HG03575 (cell line): ENCODE measurements at regions not wholly inside any gene's neighbourhood (a gene's known extent, or its start where the extent isn't known, plus 50 kb on each side); places are given as distances from the start of the nearest gene placed in this dataset.
"Not testable (repeated sequence)": the region's sequence is repeated elsewhere in the genome, so short reads cannot be mapped to it uniquely, and the experiment has no call there.

Experiments used
- ATAC-seq: cut with Tn5 transposase; IDR thresholded peaks from one replicate; pipeline ENCODE4 v1.9.1; 2021; ENCODE audit not compliant: unreplicated experiment, insufficient number of reproducible peaks, low FRiP score; ENCODE audit errors: extremely low read depth

GRCh38 chr10:64369885-64370773 is 848.9 kb downstream of the REEP3 start:
- ATAC-seq: no peak

- ATAC-seq: no peak
These were observed 853.1 kb downstream of the REEP3 start for GRCh38 chr10:64374346-64374745.

- no peak for ATAC-seq
These were observed 855.0 kb downstream of the REEP3 start for GRCh38 chr10:64376167-64376566.

GRCh38 chr10:64379898-64380297 is 858.7 kb downstream of the REEP3 start:
- no peak for ATAC-seq

DNA sequence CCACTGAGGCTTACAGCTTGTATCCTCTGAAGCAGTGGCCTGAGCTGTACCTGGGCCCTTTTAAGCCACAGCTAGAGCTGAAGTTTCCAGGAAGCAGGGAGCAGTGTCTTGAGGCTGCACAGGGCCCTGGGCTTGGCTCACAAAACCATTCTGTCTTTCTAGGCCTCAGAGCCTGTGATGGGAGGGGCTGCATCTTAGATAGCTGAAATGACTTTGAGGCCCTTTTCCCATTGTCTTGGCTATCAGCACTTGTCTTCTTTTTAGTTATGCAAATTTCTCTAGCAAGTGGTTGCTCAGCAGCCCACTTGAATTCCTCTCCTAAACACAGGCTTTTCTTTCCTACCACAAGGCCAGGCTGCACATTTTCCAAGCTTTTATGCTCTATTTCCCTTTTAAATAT is 864.2 kb downstream of the REEP3 start:
- no peak for ATAC-seq

DNA sequence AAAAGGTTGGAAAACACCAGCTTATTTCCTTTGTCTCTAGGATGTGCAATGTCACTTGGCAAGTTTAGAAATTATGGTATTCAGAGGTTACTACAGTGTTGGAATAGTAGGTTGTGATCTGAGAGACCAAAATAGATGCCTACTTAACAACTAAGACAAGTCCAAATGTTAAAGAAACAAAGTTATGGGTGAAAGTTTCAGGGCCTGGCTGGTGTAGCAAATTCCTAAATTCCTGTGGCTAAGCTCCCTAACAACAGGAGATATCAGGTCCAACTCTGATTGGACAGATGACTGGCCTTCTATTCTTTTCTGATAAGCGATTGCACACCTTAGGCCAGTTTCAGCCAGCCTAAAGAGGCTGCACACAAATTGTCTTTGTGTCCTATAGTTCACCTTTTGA is 873.5 kb downstream of the REEP3 start:
- no peak for ATAC-seq

DNA sequence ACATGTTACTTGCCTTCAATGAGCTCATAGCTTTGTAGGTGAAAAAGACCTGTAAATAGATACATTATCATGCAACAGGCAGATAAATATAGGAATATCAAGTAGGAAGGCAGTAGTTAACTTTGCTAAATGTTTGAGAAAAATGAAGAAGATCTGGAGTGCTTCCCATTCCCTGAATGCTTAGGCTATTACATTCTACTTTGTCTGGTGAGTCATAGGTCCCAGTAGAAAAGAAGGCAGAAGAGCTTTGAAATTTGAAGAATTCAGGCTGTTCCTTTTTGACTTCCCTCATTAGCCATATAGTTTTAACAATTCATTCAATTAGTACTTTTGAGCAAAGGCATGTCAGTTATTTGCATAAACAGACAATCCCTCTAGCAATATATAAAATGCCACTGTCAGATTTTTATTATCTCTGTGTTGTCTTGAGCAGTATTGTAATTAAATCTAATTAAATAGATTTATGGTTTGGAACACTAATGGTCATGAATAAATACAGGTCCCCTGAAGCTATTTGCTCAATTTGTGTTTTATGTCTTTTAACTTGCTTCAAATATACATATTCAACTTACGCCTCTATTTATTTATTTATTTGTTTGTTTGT is 875.0 kb downstream of the REEP3 start:
- no peak for ATAC-seq

DNA sequence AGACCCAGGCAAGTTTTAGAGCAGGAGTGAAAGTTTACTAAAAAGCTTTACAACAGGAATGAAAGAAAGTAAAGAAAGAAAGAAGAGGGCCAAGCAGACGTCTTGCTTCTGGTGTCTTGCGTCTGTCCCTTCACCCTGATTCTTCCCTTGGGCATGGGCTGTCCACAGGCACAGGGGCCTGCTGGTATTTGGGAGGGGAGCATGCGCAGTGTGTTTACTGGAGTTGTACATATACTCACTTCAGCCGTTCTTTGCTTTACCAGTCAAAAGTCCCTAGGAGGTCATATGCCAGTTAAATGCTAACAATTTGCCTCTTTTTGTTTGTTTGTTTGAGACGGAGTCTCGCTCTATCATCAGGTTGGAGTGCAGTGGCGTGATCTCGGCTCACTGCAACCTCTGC is 875.9 kb downstream of the REEP3 start:
- no peak for ATAC-seq

DNA sequence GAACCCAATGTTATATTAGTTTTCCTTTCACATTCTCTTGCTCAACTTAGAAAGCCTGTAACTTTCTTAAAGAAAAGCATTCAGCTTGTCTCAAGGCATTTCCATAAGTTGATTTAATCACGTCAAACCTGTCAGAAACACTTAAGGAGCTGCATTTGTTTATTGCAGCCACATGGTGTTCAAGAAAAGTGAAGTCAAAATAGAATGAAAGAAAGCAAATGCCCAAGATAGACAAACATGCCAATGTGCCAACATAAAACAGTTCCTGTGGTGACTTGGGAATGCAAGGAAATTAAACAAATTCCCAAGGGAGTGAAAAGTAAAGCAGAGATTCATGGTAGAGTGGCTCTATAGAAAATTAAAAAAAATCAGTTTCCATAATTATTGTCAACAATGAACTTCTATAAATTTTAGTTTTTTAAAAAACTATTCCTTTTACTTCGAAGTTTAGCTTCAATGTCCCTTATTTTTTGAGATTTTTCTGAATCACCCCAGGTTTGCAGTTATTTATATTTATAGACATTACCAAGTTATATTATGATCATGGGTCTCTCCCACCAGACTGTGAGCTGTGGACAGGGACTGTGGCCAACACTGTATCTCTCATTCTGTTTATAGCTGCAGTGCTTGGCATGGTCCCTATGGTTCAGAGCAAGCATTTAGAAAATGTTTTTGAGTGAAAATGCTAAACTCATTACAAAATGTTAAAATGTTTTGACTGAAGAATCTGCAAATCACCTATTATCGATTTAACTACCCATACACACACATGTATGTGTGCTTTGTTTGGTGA is 887.4 kb downstream of the REEP3 start:
- ATAC-seq: no peak

- no peak for ATAC-seq
These were observed 888.1 kb downstream of the REEP3 start for GRCh38 chr10:64409349-64409748.

DNA sequence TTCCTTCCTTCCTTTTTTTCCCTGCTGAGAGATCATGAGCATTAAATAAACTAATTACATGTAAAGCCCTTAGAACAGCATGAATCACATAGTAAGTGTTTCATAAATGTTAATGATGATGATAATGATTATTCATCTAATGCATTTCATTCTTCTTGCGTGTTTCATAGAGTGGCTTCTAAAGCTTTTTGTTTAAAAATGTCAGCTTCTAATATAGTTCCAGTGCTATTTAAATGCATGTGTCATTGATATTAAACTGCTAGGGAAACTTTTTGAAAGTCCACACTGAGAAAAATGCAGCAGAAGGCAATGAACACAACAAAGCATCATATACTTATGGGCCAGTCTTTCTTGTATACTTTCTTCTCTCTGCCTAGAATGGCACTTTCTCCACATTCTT is 894.8 kb downstream of the REEP3 start:
- ATAC-seq: no peak

DNA sequence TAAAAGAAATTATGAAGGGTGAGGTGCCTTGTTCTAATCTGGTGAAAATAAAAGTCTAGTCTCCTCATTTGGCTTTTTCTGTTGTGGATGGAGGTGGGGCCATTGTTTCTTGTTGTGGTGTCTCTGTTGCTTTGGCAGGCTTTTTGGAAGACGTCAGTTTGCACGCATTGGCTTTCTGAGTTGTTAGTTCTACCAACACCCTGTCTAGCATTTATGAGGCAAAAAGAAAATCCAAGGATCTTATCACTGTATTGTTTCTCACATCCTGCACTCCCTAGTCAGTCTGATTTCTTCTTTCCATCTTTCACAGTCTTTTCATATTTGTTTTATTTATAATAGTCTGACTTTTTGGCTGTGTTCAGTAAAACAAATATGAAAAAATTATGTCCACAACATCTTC is 898.3 kb downstream of the REEP3 start:
- no peak for ATAC-seq

GRCh38 chr10:64426745-64427144 is 905.5 kb downstream of the REEP3 start:
- ATAC-seq: no peak

DNA sequence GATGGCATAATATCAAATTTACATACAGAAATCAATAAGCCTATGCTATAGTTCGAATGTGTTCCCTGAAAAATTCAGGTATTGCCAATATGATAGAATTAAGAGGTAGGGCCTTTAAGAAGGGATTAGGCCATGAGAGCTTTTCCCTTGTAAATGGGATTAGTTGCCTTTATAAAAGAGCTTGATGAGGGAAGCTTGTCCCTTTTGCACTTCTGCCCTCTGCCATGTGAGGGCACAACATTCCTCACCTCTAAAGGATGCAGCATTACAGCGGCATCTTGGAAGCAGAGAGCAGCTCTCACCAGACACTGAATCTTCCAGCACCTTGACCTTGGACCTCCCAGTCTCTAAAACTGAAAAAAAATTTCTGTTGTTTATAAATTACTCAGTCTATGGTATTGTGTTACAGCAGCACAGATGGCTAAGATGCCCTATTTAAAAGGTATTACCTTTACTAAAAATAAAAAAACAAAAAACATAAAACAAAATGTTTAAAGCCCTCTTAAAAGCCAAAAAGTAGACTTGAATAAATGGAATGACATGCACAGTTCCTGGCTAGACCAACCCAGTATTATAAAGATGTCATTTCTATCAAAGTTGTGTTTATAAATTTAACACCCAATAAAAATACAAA is 909.6 kb downstream of the REEP3 start:
- no peak for ATAC-seq

GRCh38 chr10:64441872-64442271 is 920.7 kb downstream of the REEP3 start:
- not testable (repeated sequence) for ATAC-seq

GRCh38 chr10:64444163-64444562 is 923.0 kb downstream of the REEP3 start:
- ATAC-seq: no peak

- no peak for ATAC-seq
These were observed 923.4 kb downstream of the REEP3 start for GRCh38 chr10:64444564-64444963.

- no peak for ATAC-seq
These were observed 928.4 kb downstream of the REEP3 start for GRCh38 chr10:64449603-64450002.

DNA sequence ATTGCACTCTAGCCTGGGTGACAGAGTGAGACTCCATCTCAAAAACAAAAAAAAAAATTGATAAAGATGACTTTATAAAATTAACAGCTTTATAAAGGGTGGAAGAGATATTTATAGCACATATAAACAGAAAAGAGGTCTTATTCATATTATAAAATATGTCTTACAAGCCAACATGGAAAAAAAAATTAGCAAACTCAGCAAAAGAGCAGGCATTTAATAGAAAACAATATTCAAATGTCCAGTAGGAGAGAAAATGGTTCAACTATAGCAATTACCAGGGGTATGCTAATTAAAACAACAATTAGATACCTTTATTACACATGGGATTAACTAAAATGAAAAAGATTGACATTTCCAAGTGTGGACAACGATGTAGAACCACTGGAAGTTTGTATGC is 929.1 kb downstream of the REEP3 start:
- ATAC-seq: no peak
